ENCODE measurements at regions not wholly inside any gene's neighbourhood (a gene's known extent, or its start where the extent isn't known, plus 50 kb on each side); places are given as distances from the start of the nearest gene placed in this dataset.

DNA sequence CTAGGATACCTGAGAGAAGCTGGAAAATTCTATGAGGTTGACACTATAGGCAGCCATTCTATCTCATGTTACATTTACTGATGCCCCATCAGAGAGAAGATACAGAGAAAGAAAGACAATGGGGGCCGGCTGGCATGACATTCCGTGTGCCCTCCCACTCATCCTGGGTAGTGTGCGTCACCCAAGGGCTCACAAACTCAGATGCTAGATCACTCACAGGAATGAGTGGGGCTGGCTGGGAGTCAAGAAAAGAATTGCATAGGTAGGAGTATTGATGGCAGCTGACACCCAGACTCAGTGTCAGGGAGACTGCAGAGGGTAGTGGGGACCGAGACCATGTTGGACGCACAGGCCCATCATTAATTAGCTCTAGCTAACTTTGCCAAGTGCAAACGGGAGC lies 1113.5 kb upstream of the AUTS2 start:
- TF ChIP-seq, protein P1, sequence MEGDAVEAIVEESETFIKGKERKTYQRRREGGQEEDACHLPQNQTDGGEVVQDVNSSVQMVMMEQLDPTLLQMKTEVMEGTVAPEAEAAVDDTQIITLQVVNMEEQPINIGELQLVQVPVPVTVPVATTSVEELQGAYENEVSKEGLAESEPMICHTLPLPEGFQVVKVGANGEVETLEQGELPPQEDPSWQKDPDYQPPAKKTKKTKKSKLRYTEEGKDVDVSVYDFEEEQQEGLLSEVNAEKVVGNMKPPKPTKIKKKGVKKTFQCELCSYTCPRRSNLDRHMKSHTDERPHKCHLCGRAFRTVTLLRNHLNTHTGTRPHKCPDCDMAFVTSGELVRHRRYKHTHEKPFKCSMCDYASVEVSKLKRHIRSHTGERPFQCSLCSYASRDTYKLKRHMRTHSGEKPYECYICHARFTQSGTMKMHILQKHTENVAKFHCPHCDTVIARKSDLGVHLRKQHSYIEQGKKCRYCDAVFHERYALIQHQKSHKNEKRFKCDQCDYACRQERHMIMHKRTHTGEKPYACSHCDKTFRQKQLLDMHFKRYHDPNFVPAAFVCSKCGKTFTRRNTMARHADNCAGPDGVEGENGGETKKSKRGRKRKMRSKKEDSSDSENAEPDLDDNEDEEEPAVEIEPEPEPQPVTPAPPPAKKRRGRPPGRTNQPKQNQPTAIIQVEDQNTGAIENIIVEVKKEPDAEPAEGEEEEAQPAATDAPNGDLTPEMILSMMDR (conservative IDR thresholded peaks at IDR 0.05; ENCODE audit: low read depth, low read length): no peak
- no peak for TF ChIP-seq EZH2 (IDR thresholded peaks at IDR 0.05; ENCODE audit: borderline replicate concordance, low read depth, low read length, poor library complexity, severe bottlenecking)

All from A673 (cell line).